ENCODE measurements at regions not wholly inside any gene's neighbourhood (a gene's known extent, or its start where the extent isn't known, plus 50 kb on each side); places are given as distances from the start of the nearest gene placed in this dataset.
A peak's percentile ranks its signal among the peaks of the same experiment; 100 is the strongest.

- H3K27ac ChIP-seq: no peak overlapping the region; the same call in 1 of the 2 replicates
- no peak for TF ChIP-seq CTCF (conservative IDR thresholded peaks at IDR 0.05)
Measured at GRCh38 chr17:72474719-72475477, 354.1 kb downstream of the SOX9 start.

- H3K27ac ChIP-seq: peak overlapping the region; percentile 90
Measured at GRCh38 chr17:72476134-72476533, 355.3 kb downstream of the SOX9 start.

GRCh38 chr17:72476575-72476986, 355.8 kb downstream of the SOX9 start:
- peak overlapping the region; percentile 90 for H3K27ac ChIP-seq
- no peak for TF ChIP-seq CTCF (conservative IDR thresholded peaks at IDR 0.05)

More at GRCh38 chr17:72476134-72476533, 355.3 kb downstream of the SOX9 start:
- no peak for TF ChIP-seq CTCF (conservative IDR thresholded peaks at IDR 0.05)

GRCh38 chr17:72477491-72477890, 356.7 kb downstream of the SOX9 start:
- H3K27ac ChIP-seq: peak overlapping the region; percentile 90
- peak; percentile 28 for TF ChIP-seq CTCF (conservative IDR thresholded peaks at IDR 0.05)

DNA sequence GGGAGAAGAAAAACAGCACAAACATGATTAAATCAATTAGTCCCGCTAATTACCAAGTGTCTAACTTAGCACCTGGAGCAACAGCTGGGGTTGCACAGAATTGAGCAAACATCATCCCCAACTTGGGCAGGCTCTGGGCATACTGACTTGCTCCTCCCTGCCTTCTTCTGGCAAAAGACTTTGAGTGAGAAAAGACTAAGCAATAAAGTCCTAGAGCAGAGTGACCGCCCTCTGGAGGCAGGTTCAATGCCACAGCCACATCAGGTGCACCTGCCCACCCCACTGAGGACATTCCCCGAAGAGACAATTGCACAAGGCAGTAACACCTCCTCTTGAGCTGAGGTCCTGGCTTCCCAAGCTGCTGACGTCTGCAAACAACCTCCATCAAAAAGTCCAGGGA, 358.3 kb downstream of the SOX9 start:
- peak overlapping the region; percentile 90; the same call in 1 of the 2 replicates for H3K27ac ChIP-seq
- no peak; the same call in 1 of the 2 replicates for TF ChIP-seq CTCF (conservative IDR thresholded peaks at IDR 0.05)

- H3K27ac ChIP-seq: no peak overlapping the region
- no peak for TF ChIP-seq CTCF (conservative IDR thresholded peaks at IDR 0.05)
Measured at GRCh38 chr17:72481572-72481971, 360.8 kb downstream of the SOX9 start.

DNA sequence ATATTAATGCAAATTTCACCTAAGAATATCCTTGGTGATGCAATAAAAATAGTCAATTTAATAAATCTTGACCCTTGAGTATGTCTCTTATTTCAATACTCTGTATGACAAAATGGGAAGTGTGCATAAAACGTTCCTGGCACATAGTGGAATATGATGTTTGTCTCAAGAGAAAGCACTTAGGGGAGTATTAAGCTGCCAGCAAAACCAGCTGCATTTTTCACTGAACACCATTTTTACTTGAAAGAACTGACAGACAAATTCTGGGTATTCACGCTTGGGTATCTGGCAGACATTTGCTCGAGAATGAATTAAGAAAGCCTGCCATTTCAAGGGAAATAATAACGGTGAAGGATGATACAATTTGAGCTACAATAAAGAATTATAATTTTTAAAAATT, 364.8 kb downstream of the SOX9 start:
- no peak overlapping the region for H3K27ac ChIP-seq
- TF ChIP-seq CTCF (conservative IDR thresholded peaks at IDR 0.05): no peak
